IMR-90 (cell line): ENCODE measurements at regions not wholly inside any gene's neighbourhood (a gene's known extent, or its start where the extent isn't known, plus 50 kb on each side); places are given as distances from the start of the nearest gene placed in this dataset.

Experiments used
- ATAC-seq: fragments of 200-7000 bp; cut with Tn5 transposase; 2 replicates; pipeline ENCODE4 v1.9.1; 2020; ENCODE audit warnings: low read depth, mild to moderate bottlenecking, moderate library complexity
- BruUV-seq: library from RNA; stranded (reverse); fragments of 400-500 nt; replicated peaks from 2 replicates; lab custom pipeline; 2021; lab: Mats Ljungman, UMichigan
- CTCF ChIA-PET: fragments of 300-600 bp; formaldehyde crosslinking; extraction: SDS; loops from one replicate; lab custom pipeline; 2021; ENCODE audit warnings: antibody characterized with exemption; lab: Yijun Ruan, JAX
- POLR2A ChIA-PET: fragments of 300-600 bp; sonication (Branson Sonifier 250); formaldehyde crosslinking; loops from one replicate; lab custom pipeline; 2022; ENCODE audit warnings: antibody characterized with exemption; ENCODE audit not compliant: unreplicated experiment; lab: Charles Lee
- DNase-seq: peaks from one replicate; pipeline ENCODE4 v3.0.0; 2013
- H2AFZ ChIP-seq: replicated peaks from 2 replicates; pipeline ENCODE3; 2013; ENCODE audit warnings: low read length, mild to moderate bottlenecking; ENCODE audit not compliant: poor library complexity
- H2AK5ac ChIP-seq: 2 replicates; pipeline ENCODE4 v1.6.1; 2013; ENCODE audit warnings: low read depth, low read length, inconsistent platforms
- H2AK9ac ChIP-seq: replicated peaks from 2 replicates; pipeline ENCODE3; 2013; ENCODE audit warnings: mild to moderate bottlenecking, low read depth, low read length, moderate library complexity; ENCODE audit not compliant: poor library complexity
- H2BK120ac ChIP-seq: 2 replicates; pipeline ENCODE4 v1.6.1; 2013; ENCODE audit warnings: low read depth, low read length, inconsistent platforms
- H2BK15ac ChIP-seq: 3 replicates; pipeline ENCODE4 v1.6.1; 2013; ENCODE audit warnings: low read depth, low read length, inconsistent platforms
- H2BK20ac ChIP-seq: 2 replicates; pipeline ENCODE4 v1.6.1; 2013; ENCODE audit warnings: low read depth, mild to moderate bottlenecking, inconsistent platforms, low read length, moderate library complexity
- H2BK5ac ChIP-seq: 2 replicates; pipeline ENCODE4 v1.6.1; 2013; ENCODE audit warnings: mild to moderate bottlenecking, low read depth, low read length, inconsistent platforms; ENCODE audit not compliant: poor library complexity, severe bottlenecking
- H3K14ac ChIP-seq: replicated peaks from 2 replicates; pipeline ENCODE4 v1.6.1; 2013; ENCODE audit warnings: low read depth, low read length, inconsistent platforms
- H3K18ac ChIP-seq: 2 replicates; pipeline ENCODE4 v1.6.1; 2013; ENCODE audit warnings: low read depth, low read length, control low read depth
- H3K23ac ChIP-seq: 2 replicates; pipeline ENCODE4 v1.6.1; 2013; ENCODE audit warnings: low read depth, low read length, inconsistent platforms
- H3K27ac ChIP-seq: 2 replicates; pipeline ENCODE4 v1.5.1; 2013; ENCODE audit warnings: mild to moderate bottlenecking, control low read depth, low read length; ENCODE audit not compliant: insufficient read depth
- H3K27me3 ChIP-seq: 2 replicates; pipeline ENCODE4 v1.6.1; 2013; ENCODE audit warnings: low read length; ENCODE audit not compliant: control insufficient read depth, insufficient read depth
- H3K36me3 ChIP-seq: 2 replicates; pipeline ENCODE4 v1.6.1; 2013; ENCODE audit warnings: low read length, mixed read lengths; ENCODE audit not compliant: control insufficient read depth, insufficient read depth
- H3K4ac ChIP-seq: 2 replicates; pipeline ENCODE4 v1.6.1; 2013; ENCODE audit warnings: low read depth, low read length, inconsistent platforms
- H3K4me1 ChIP-seq: 2 replicates; pipeline ENCODE4 v1.6.1; 2013; ENCODE audit warnings: low read length, mixed read lengths; ENCODE audit not compliant: control insufficient read depth, insufficient read depth
- H3K4me2 ChIP-seq: 2 replicates; pipeline ENCODE4 v1.6.1; 2013; ENCODE audit warnings: low read depth, mild to moderate bottlenecking, control low read depth, low read length, moderate library complexity
- H3K4me3 ChIP-seq: 2 replicates; pipeline ENCODE4 v1.5.1; 2013; ENCODE audit warnings: low read depth, mild to moderate bottlenecking, control low read depth, low read length, moderate library complexity; ENCODE audit not compliant: insufficient read depth
- H3K56ac ChIP-seq: 2 replicates; pipeline ENCODE4 v1.6.1; 2013; ENCODE audit warnings: low read length, inconsistent platforms; ENCODE audit not compliant: insufficient read depth; ENCODE audit errors: extremely low read depth
- H3K79me1 ChIP-seq, 2 experiments: 2 replicates each; pipeline ENCODE4 v1.6.1; 2013; ENCODE audit warnings: low read length in 2 of 2, inconsistent platforms in 1 of 2, low read depth in 1 of 2
- H3K9ac ChIP-seq: 2 replicates; pipeline ENCODE4 v1.6.1; 2013; ENCODE audit warnings: low read depth, low read length, control low read depth
- H3K9me1 ChIP-seq: 2 replicates; pipeline ENCODE4 v1.6.1; 2013; ENCODE audit warnings: low read length, inconsistent platforms; ENCODE audit not compliant: insufficient read depth
- H3K9me3 ChIP-seq: 2 replicates; pipeline ENCODE4 v1.6.1; 2013; ENCODE audit warnings: low read length; ENCODE audit not compliant: control insufficient read depth, insufficient read depth
- H4K20me1 ChIP-seq: 2 replicates; pipeline ENCODE4 v1.6.1; 2013; ENCODE audit warnings: low read length, inconsistent platforms; ENCODE audit not compliant: insufficient read depth
- H4K5ac ChIP-seq: 2 replicates; pipeline ENCODE4 v1.6.1; 2013; ENCODE audit warnings: mild to moderate bottlenecking, low read depth, low read length, control low read depth
- H4K8ac ChIP-seq, 2 experiments: 2 replicates each; pipeline ENCODE4 v1.6.1; 2013; ENCODE audit warnings: low read depth in 2 of 2, low read length in 2 of 2, control low read depth in 1 of 2, inconsistent platforms in 1 of 2
- H4K91ac ChIP-seq: 2 replicates; pipeline ENCODE4 v1.6.1; 2013; ENCODE audit warnings: low read depth, low read length, inconsistent platforms; ENCODE audit not compliant: insufficient read depth
- BHLHE40 ChIP-seq: fragments of 150-350 bp; IDR thresholded peaks from 2 replicates; pipeline ENCODE4 v1.6.1; 2016; ENCODE audit warnings: mild to moderate bottlenecking, low read depth, low read length
- CEBPB ChIP-seq: IDR thresholded peaks from 2 replicates; pipeline ENCODE4 v1.6.1; 2012; ENCODE audit warnings: low read depth, low read length, improper control_type of control experiment
- CHD1 ChIP-seq: IDR thresholded peaks from 2 replicates; pipeline ENCODE4 v1.6.1; 2012; ENCODE audit warnings: low read depth, low read length, improper control_type of control experiment
- ELK1 ChIP-seq: fragments of 150-350 bp; IDR thresholded peaks from 2 replicates; pipeline ENCODE4 v1.6.1; 2016; ENCODE audit warnings: low read depth, mild to moderate bottlenecking, low read length, moderate library complexity, borderline replicate concordance
- FOS ChIP-seq: fragments of 150-350 bp; IDR thresholded peaks from 2 replicates; pipeline ENCODE4 v1.6.1; 2016; ENCODE audit warnings: low read depth, low read length
- MAFK ChIP-seq: IDR thresholded peaks from 2 replicates; pipeline ENCODE4 v1.6.1; 2012; ENCODE audit warnings: low read depth, low read length, improper control_type of control experiment
- MAZ ChIP-seq: IDR thresholded peaks from 2 replicates; pipeline ENCODE4 v1.6.1; 2012; ENCODE audit warnings: low read depth, mild to moderate bottlenecking, low read length, improper control_type of control experiment, moderate library complexity, borderline replicate concordance
- MXI1 ChIP-seq: IDR thresholded peaks from 2 replicates; pipeline ENCODE4 v1.6.1; 2012; ENCODE audit warnings: low read depth, mild to moderate bottlenecking, low read length, moderate library complexity, borderline replicate concordance
- NFE2L2 ChIP-seq: fragments of 150-350 bp; IDR thresholded peaks from 2 replicates; pipeline ENCODE4 v1.6.1; 2016; ENCODE audit warnings: low read depth, mild to moderate bottlenecking, low read length
- POLR2A ChIP-seq: IDR thresholded peaks from 2 replicates; pipeline ENCODE4 v1.6.1; 2012; ENCODE audit warnings: mild to moderate bottlenecking, low read depth, low read length
- RAD21 ChIP-seq: IDR thresholded peaks from 2 replicates; pipeline ENCODE4 v1.6.1; 2012; ENCODE audit warnings: low read length, improper control_type of control experiment
- RCOR1 ChIP-seq: IDR thresholded peaks from 2 replicates; pipeline ENCODE4 v1.6.1; 2012; ENCODE audit warnings: mild to moderate bottlenecking, low read length, improper control_type of control experiment; ENCODE audit not compliant: insufficient replicate concordance
- RFX5 ChIP-seq: IDR thresholded peaks from 2 replicates; pipeline ENCODE4 v1.8.0; 2012; ENCODE audit warnings: low read depth, mild to moderate bottlenecking, low read length, moderate library complexity
- SMC3 ChIP-seq: fragments of 150-350 bp; IDR thresholded peaks from 2 replicates; pipeline ENCODE4 v1.6.1; 2016; ENCODE audit warnings: low read depth, mild to moderate bottlenecking, antibody characterized with exemption, low read length, moderate library complexity
- dilution Hi-C: fragments of 300-500 bp; cut with HindIII; formaldehyde crosslinking; loops from one replicate; pipeline ENCODE4 v1.14.3; 2018; ENCODE audit warnings: low sequenced_read_pairs; ENCODE audit not compliant: unreplicated experiment
- in situ Hi-C: fragments of 300-500 bp; cut with MboI; formaldehyde crosslinking; loops from 3 replicates; pipeline ENCODE4 v1.14.3; 2019; ENCODE audit warnings: low sequenced_read_pairs, inconsistent platforms, mixed read lengths
- intact Hi-C: fragments of 100-400 bp; cut with micrococcal nuclease; formaldehyde crosslinking; loops from 2 replicates; pipeline ENCODE4 v1.10.0; 2022
- TF ChIP-seq, protein P1 (sequence below): conservative IDR thresholded peaks from 2 replicates; pipeline ENCODE4 v1.5.1; 2012; ENCODE audit warnings: mild to moderate bottlenecking, low read depth, low read length, improper control_type of control experiment
- TF ChIP-seq, protein P2 (sequence below): fragments of 150-350 bp; IDR thresholded peaks from 2 replicates; pipeline ENCODE4 v1.6.1; 2017; ENCODE audit warnings: mild to moderate bottlenecking, antibody characterized with exemption, low read length, low read depth

DNA sequence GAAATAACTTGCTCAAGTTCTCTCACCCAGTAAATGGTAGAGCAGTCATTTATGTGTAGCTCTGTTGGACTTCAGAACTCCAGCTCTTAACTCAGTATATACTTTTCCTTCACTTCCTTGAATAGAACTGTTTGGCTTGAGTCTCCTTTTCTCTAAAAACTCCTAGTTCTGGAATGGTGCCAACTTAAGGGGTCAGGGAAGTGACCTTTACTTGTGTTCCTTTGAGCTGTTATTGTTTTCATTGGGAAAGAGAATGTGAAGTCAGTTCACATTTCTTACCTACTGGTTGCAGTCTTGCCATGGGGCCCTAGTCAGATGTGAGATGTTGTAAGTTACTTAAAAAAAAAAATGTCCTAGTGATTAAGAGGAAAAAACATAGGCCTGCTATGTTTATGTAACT, 77.0 kb upstream of the MACF1 start:
- Histone ChIP-seq H3K4ac (no peak overlapping the region; the same call in 1 of the 2 replicates), H3K4me1 (peaks cover 25% of the 10 kb centered on the region), H3K36me3 (peaks cover 2% of the 10 kb centered on the region; the same call in 1 of the 2 replicates), H2BK20ac (no peak overlapping the region), H2AK5ac (no peak overlapping the region), H2AK9ac (no peak overlapping the region), H3K27ac (no peak overlapping the region; the same call in 1 of the 2 replicates), H3K9me1 (peaks cover 22% of the 10 kb centered on the region), H3K27me3 (no peaks in the 10 kb centered on the region), H3K9ac (no peak overlapping the region), H2AFZ (no peak overlapping the region), H3K14ac (0 out of 2 replicates have a peak overlapping the region, but pooled peaks have one; percentile 24), H3K18ac (no peak overlapping the region; the same call in 1 of the 2 replicates), H3K56ac (no peak overlapping the region), H2BK5ac (peak overlapping the region; percentile 66), H3K79me1 (peaks cover 30 to 87% of the 10 kb centered on the region in 2 experiments), H3K9me3 (no peaks in the 10 kb centered on the region), H4K8ac (no peak overlapping the region), H4K91ac (no peak overlapping the region), H4K20me1 (peaks cover 38% of the 10 kb centered on the region), H2BK120ac (no peak overlapping the region), H2BK15ac (no peak overlapping the region), H4K5ac (no peak overlapping the region), H3K4me3 (no peak overlapping the region), H3K4me2 (peak overlapping the region; percentile 33), H3K23ac (no peak overlapping the region)
- DNase-seq (peak; percentile 72), ATAC-seq (peak; percentile 37)
- dilution Hi-C loops (no loop called here), in situ Hi-C loops (no loop called here), intact Hi-C loops (no loop called here)
- TF ChIP-seq MAFK, result no peak
- no peak for TF ChIP-seq ELK1
- no peak for TF ChIP-seq RCOR1
- no peak for TF ChIP-seq CHD1
- no peak for TF ChIP-seq MAZ
- TF ChIP-seq BHLHE40, result no peak
- TF ChIP-seq, protein P1, sequence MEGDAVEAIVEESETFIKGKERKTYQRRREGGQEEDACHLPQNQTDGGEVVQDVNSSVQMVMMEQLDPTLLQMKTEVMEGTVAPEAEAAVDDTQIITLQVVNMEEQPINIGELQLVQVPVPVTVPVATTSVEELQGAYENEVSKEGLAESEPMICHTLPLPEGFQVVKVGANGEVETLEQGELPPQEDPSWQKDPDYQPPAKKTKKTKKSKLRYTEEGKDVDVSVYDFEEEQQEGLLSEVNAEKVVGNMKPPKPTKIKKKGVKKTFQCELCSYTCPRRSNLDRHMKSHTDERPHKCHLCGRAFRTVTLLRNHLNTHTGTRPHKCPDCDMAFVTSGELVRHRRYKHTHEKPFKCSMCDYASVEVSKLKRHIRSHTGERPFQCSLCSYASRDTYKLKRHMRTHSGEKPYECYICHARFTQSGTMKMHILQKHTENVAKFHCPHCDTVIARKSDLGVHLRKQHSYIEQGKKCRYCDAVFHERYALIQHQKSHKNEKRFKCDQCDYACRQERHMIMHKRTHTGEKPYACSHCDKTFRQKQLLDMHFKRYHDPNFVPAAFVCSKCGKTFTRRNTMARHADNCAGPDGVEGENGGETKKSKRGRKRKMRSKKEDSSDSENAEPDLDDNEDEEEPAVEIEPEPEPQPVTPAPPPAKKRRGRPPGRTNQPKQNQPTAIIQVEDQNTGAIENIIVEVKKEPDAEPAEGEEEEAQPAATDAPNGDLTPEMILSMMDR, result no peak
- no peak for TF ChIP-seq FOS
- no peak for TF ChIP-seq MXI1
- TF ChIP-seq, protein P2, sequence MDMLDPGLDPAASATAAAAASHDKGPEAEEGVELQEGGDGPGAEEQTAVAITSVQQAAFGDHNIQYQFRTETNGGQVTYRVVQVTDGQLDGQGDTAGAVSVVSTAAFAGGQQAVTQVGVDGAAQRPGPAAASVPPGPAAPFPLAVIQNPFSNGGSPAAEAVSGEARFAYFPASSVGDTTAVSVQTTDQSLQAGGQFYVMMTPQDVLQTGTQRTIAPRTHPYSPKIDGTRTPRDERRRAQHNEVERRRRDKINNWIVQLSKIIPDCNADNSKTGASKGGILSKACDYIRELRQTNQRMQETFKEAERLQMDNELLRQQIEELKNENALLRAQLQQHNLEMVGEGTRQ, result no peak
- TF ChIP-seq POLR2A, result no peak
- no peak for TF ChIP-seq RAD21
- TF ChIP-seq RFX5, result no peak
- no peak for TF ChIP-seq CEBPB
- no peak for TF ChIP-seq NFE2L2
- TF ChIP-seq SMC3, result no peak
- BruUV-seq, result no TSS peak
- CTCF ChIA-PET, result no interaction called here
- POLR2A ChIA-PET, result no interaction called here
